ENCODE measurements at regions not wholly inside any gene's neighbourhood (a gene's known extent, or its start where the extent isn't known, plus 50 kb on each side); places are given as distances from the start of the nearest gene placed in this dataset.

DNA sequence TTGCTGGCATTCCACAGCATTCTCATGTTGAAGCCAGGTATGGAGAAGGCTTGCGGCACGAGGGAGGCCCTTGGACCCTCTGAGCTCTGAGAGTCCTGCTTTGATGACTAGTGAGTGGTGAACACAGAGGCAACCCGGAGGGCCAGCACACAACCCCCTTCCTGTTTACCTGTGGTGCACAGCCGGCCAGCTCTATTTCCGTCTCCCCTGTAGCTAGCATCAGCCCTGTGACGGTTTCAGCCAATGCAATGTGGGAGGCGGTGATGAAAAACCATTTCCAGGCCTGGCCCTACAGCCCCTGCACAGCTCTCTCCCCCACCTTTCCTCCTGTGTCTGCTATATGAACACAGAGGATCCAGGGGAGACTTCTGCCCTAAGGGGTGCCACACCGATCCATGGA, 76.8 kb upstream of the KLHL25 start:
- TF ChIP-seq JUND (IDR thresholded peaks at IDR 0.05): no peak
- no peak for TF ChIP-seq POLR2AphosphoS5 (IDR thresholded peaks at IDR 0.05; ENCODE audit: low read depth, low read length)
- TF ChIP-seq CTCF (IDR thresholded peaks at IDR 0.05): no peak
- TF ChIP-seq, protein P1, sequence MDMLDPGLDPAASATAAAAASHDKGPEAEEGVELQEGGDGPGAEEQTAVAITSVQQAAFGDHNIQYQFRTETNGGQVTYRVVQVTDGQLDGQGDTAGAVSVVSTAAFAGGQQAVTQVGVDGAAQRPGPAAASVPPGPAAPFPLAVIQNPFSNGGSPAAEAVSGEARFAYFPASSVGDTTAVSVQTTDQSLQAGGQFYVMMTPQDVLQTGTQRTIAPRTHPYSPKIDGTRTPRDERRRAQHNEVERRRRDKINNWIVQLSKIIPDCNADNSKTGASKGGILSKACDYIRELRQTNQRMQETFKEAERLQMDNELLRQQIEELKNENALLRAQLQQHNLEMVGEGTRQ (IDR thresholded peaks at IDR 0.05; ENCODE audit: borderline replicate concordance, low read depth, low read length): no peak
- TF ChIP-seq SMC3 (IDR thresholded peaks at IDR 0.05; ENCODE audit: low read depth, low read length): no peak
- TF ChIP-seq FOXM1 (IDR thresholded peaks at IDR 0.05; ENCODE audit: low read depth): no peak
- TF ChIP-seq TEAD4 (IDR thresholded peaks at IDR 0.05; ENCODE audit: borderline replicate concordance, insufficient read depth): no peak
- no peak for TF ChIP-seq TCF12 (IDR thresholded peaks at IDR 0.05)
- no peak for TF ChIP-seq EZH2phosphoT487 (IDR thresholded peaks at IDR 0.05; ENCODE audit: borderline replicate concordance, low read depth)

All from SK-N-SH (cell line).